ENCODE measurements at regions not wholly inside any gene's neighbourhood (a gene's known extent, or its start where the extent isn't known, plus 50 kb on each side); places are given as distances from the start of the nearest gene placed in this dataset.

DNA sequence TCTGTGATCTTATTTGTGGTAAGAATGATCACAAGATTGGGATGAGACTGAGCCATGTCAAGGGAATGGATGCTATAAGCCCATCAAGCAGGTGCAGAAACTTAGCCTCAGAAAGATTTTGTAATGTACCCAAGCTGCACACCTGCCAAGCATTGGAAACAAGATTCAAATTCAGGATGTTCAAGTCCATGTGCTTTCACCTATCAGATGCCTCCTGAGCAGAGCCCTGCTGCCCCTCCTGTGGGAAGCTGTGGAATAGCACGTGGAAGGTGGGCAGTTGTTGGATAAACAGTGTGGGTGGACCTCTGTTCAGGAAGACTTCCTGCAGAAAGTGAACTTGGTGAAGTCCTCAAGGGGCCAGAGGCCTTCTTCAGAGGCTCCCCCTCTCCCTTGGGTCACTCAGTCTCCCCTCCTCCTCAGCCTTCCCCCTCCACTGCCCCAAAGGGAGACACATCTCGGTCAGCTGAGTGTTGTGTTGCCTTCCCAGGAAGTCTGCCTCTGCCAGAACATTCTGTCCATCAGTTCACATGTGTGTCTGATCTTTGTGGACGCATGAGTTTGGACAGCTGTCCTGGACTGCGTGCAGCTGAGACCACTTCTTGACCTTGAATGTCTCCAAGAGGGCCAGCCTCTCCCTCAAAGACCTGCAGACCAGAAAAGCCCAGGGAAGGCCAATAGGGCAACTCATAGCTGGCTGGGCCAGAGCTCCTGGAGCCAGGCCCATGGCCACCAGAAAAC lies 186.1 kb downstream of the INHBB start:
- no peak for DNase-seq
- CTCF ChIA-PET = no interaction called here
- Mint-ChIP-seq H3K36me3 (no peaks in the 10 kb centered on the region), H3K4me1 (no peaks in the 10 kb centered on the region), H3K9me3 (no peaks in the 10 kb centered on the region), H3K4me3 (no peak overlapping the region), H3K27me3 (peaks cover 33% of the 10 kb centered on the region), H3K27ac (no peak overlapping the region)

DNA sequence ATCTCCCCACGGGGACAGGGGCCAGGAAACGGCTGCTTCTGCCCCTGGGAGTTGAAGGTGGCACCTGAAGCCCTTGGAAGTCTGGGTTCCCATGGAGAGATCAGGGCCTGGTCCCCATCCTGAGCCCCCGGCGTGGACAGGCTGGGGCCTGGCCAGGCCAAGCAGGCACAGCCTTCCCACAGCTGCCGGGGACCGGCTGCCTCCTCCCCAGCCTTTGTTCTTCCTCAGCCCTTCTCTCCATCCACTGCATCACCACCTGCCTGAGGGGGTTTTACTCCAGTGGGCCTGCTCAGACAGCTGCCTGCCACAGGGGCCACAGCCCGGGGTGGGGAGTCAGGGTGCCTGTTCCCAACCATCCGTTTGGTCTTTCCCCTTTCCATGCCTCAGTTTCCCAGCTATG lies 187.7 kb downstream of the INHBB start:
- H3K27ac Mint-ChIP-seq = no peak overlapping the region
- no peak overlapping the region for H3K4me3 Mint-ChIP-seq
- H3K27me3 Mint-ChIP-seq = peaks cover 17% of the 10 kb centered on the region
- H3K9me3 Mint-ChIP-seq = no peaks in the 10 kb centered on the region
- H3K36me3 Mint-ChIP-seq = no peaks in the 10 kb centered on the region
- CTCF ChIA-PET = no interaction called here
- no peak for DNase-seq
- H3K4me1 Mint-ChIP-seq = no peaks in the 10 kb centered on the region

- Mint-ChIP-seq H3K27ac (no peak overlapping the region), H3K9me3 (no peaks in the 10 kb centered on the region), H3K27me3 (peaks cover 12% of the 10 kb centered on the region), H3K4me1 (no peaks in the 10 kb centered on the region), H3K36me3 (no peaks in the 10 kb centered on the region), H3K4me3 (no peak overlapping the region)
- CTCF ChIA-PET = no interaction called here
- no peak for DNase-seq
These were observed 188.5 kb downstream of the INHBB start for GRCh38 chr2:120534457-120534856.

- CTCF ChIA-PET = no interaction called here
- no peak for DNase-seq
- Mint-ChIP-seq H3K27me3 (peaks cover 9% of the 10 kb centered on the region), H3K4me3 (no peak overlapping the region), H3K36me3 (no peaks in the 10 kb centered on the region), H3K9me3 (no peaks in the 10 kb centered on the region), H3K4me1 (no peaks in the 10 kb centered on the region), H3K27ac (no peak overlapping the region)
These were observed 189.1 kb downstream of the INHBB start for GRCh38 chr2:120535081-120535480.

- no peaks in the 10 kb centered on the region for H3K9me3 Mint-ChIP-seq
- no peaks in the 10 kb centered on the region for H3K36me3 Mint-ChIP-seq
- CTCF ChIA-PET = no interaction called here
- no peak overlapping the region for H3K27ac Mint-ChIP-seq
- H3K27me3 Mint-ChIP-seq = peaks cover 8% of the 10 kb centered on the region
- DNase-seq = no peak
- H3K4me3 Mint-ChIP-seq = no peak overlapping the region
- H3K4me1 Mint-ChIP-seq = no peaks in the 10 kb centered on the region
These were observed 190.2 kb downstream of the INHBB start for GRCh38 chr2:120536141-120536540.

DNA sequence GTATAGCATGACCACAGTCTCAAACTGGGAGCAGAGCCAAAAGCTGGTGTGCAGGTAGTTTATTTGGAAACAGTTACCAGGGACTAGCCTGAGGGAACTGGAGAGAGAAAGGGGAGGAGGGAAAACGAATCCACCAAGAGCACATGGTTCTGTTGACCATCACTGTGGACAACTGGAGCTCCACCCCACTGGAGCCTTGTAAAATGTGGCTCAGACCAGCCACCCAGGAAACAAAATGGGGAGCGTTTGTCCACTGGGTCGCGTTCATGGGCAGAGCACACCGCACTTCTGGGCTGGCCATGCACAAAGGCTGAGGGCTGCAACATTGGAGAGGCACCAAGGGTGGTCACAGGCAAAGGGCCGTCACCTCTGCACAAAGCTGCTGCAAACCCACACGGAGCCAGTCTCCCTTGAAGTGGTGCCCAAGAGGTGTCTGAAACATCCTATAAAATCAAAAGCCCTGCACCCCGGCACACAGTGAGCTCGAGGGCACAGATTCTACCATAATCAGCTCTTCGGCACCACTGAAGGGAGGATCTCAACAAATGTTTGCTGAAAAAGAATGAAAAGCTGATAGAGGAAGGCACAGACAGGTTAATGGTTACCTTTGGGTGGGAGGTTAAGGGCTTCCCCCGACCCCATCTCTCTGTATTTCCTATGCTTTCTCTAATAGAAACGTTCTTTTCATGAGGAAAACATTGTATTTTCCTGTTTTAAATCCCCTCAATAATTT lies 192.9 kb downstream of the INHBB start:
- no peak overlapping the region for H3K4me3 Mint-ChIP-seq
- CTCF ChIA-PET = interaction anchor here (1.2 kb wide), 1 partner anchor 14 kb away, joined by 3 read pairs; no protein-coding TSS in a partner anchor
- no peak overlapping the region for H3K27ac Mint-ChIP-seq
- no peaks in the 10 kb centered on the region for H3K36me3 Mint-ChIP-seq
- H3K4me1 Mint-ChIP-seq = no peaks in the 10 kb centered on the region
- H3K27me3 Mint-ChIP-seq = peaks cover 7% of the 10 kb centered on the region
- no peak for DNase-seq
- no peaks in the 10 kb centered on the region for H3K9me3 Mint-ChIP-seq

DNA sequence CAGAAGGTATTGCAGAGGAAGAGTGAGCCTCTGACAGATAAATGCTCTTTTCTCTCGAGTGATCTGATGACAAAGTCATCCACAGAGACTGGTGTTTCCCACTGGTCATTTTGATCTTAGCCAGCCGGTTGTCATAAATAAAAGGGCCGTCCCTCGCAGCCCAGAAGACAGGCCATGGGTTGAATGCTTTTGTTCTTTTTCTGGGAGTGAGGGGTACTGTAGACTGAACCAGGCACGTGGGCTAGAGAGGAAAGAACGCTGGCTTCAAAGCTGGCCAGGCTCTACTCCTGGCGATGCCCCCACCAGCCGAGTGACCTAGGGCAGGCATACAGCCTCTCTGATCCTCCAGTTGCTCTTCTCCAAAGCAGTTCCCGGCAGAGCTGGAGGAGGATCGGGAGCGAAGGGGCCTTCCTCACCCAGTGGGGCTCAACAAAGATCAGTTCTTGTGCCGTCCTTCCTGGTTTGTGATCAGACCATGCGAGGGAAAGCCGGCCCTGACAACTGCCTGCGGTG lies 193.5 kb downstream of the INHBB start:
- Mint-ChIP-seq H3K9me3 (no peaks in the 10 kb centered on the region), H3K36me3 (no peaks in the 10 kb centered on the region), H3K27me3 (peaks cover 13% of the 10 kb centered on the region), H3K4me3 (no peak overlapping the region), H3K4me1 (no peaks in the 10 kb centered on the region), H3K27ac (no peak overlapping the region)
- CTCF ChIA-PET = no interaction called here
- DNase-seq = no peak

- Mint-ChIP-seq H3K4me1 (no peaks in the 10 kb centered on the region), H3K27ac (no peak overlapping the region), H3K36me3 (no peaks in the 10 kb centered on the region), H3K27me3 (peaks cover 13% of the 10 kb centered on the region), H3K4me3 (no peak overlapping the region), H3K9me3 (no peaks in the 10 kb centered on the region)
- CTCF ChIA-PET = no interaction called here
- DNase-seq = no peak
These were observed 194.2 kb downstream of the INHBB start for GRCh38 chr2:120539937-120540718.

DNA sequence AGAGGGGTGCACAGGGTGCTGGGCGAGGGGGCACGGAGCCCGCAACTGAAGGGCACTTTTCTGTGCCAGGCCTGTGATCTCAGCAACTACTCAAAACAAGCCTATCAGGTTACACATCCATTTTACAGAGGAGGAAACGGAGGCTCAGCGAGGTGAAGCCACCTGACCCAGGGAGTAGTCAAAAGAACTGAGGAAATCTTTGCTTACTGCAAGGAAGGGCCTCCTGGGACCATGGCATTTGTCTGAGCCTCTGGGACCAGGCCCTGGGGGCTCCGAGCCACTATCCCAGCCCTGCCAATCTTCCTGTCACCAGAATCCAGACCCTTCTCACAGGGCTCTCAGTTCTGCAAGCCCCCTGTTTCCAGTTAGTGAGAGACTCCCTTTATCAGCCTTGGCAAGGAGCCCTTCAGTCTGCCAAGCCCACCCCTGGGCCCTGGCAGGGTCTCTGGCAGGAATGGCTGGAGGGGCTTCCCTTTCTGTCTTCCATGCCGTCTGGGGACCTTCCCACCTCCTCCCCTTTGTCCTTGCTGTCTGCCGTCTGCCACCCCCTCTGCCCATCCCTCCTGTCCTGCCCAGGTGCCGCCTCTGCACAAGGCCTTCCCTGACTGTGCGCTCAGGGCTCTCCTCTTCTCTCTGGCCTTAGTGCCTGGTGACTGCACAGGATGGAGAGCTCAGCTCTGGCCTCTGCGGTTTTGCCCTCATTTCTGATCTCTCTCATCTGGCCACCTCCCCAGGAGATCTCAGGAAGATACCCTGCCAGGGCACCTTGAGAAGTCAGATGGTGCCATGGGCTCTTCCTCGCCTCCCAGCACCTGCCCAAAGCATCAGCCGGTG lies 194.7 kb upstream of the GLI2 start:
- Mint-ChIP-seq H3K4me3 (no peak overlapping the region), H3K27me3 (peaks cover 13% of the 10 kb centered on the region), H3K9me3 (no peaks in the 10 kb centered on the region), H3K36me3 (no peaks in the 10 kb centered on the region), H3K27ac (no peak overlapping the region), H3K4me1 (no peaks in the 10 kb centered on the region)
- DNase-seq = no peak
- CTCF ChIA-PET = interaction anchor here (1.0 kb wide), 1 partner anchor 12 kb away, joined by 3 read pairs; no protein-coding TSS in a partner anchor

DNA sequence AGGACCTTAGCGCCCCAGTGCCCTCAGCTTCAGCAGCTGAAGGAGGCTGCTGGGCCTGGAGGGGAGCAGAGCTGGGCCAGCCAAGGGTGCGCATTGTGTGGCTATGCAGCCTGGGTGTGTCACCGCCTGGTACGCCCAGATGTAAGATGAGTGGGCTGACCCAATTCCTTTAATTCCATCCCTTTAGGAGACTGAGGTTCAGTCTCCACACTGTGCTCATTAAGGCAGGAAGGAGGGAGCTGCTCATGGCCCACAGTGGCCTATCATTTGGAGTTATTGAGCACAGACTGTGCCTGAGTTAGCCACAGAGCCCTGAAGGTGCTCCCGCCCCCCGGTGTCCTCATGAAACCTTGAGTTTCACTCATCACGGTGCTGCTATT lies 194.1 kb upstream of the GLI2 start:
- no peak for DNase-seq
- CTCF ChIA-PET = interaction anchor here (1.0 kb wide), 1 partner anchor 12 kb away, joined by 3 read pairs; no protein-coding TSS in a partner anchor
- Mint-ChIP-seq H3K27ac (no peak overlapping the region), H3K36me3 (no peaks in the 10 kb centered on the region), H3K4me1 (no peaks in the 10 kb centered on the region), H3K9me3 (no peaks in the 10 kb centered on the region), H3K27me3 (peaks cover 16% of the 10 kb centered on the region), H3K4me3 (no peak overlapping the region)

- H3K4me1 Mint-ChIP-seq = no peaks in the 10 kb centered on the region
- no peaks in the 10 kb centered on the region for H3K9me3 Mint-ChIP-seq
- no peak for DNase-seq
- CTCF ChIA-PET = interaction anchor here (1.0 kb wide), 1 partner anchor 11 kb away, joined by 3 read pairs; no protein-coding TSS in a partner anchor
- H3K27ac Mint-ChIP-seq = no peak overlapping the region
- H3K4me3 Mint-ChIP-seq = no peak overlapping the region
- no peaks in the 10 kb centered on the region for H3K36me3 Mint-ChIP-seq
- peaks cover 16% of the 10 kb centered on the region for H3K27me3 Mint-ChIP-seq
These were observed 193.5 kb upstream of the GLI2 start for GRCh38 chr2:120541972-120542670.

DNA sequence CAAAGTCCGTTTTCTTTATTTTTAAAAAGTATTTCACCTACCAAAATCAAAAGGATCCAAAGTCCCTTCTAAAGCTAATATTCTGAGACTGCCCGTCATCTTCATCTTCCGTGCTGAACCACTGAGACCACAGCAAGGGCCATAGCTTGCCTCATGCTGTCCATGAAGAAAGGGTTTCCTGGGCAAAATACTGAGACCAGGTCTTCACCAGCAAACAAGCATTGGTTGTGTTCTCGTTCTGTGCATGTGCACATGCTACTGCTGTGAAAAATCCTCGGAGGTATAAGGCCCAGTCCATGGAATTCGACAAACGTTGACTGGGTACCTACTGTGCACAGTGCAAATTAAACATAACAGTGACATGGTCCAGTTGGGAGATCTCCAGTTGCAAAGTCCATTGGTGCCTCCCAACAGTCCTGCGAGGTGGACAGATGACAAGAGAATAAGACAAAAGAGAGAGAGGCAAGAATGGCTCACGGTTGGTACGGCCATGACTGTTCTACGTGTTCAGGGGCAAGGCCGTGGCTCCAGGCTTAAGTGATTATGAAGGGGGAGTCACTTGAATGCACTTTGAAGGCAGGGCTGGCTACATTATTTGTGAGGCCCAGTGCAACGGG lies 192.6 kb upstream of the GLI2 start:
- Mint-ChIP-seq H3K4me1 (no peaks in the 10 kb centered on the region), H3K36me3 (no peaks in the 10 kb centered on the region), H3K27me3 (peaks cover 16% of the 10 kb centered on the region), H3K4me3 (no peak overlapping the region), H3K27ac (no peak overlapping the region), H3K9me3 (no peaks in the 10 kb centered on the region)
- DNase-seq = no peak
- CTCF ChIA-PET = no interaction called here

DNA sequence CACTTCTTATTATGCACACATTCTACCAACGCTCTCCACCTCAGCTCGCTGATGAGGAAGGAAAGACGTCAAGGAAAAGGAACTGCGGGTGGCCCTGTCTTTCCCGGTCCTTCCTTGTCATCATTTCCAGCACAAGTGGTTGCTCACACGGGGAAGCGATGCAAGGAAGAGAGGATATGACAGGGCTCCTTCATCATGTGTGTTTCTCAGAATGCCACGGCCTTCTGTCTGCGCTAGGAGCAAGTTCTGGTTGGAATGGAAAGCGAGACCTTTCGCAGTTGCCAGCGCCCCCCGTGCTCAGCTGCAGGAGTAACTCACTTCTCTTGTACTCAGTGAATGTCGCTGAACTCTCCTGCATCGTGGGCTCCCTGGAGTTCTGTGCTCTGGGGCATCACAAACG lies 191.8 kb upstream of the GLI2 start:
- H3K36me3 Mint-ChIP-seq = no peaks in the 10 kb centered on the region
- no peak for DNase-seq
- H3K9me3 Mint-ChIP-seq = no peaks in the 10 kb centered on the region
- H3K4me3 Mint-ChIP-seq = no peak overlapping the region
- H3K4me1 Mint-ChIP-seq = no peaks in the 10 kb centered on the region
- CTCF ChIA-PET = no interaction called here
- peaks cover 16% of the 10 kb centered on the region for H3K27me3 Mint-ChIP-seq
- no peak overlapping the region for H3K27ac Mint-ChIP-seq
